ENCODE measurements at regions not wholly inside any gene's neighbourhood (a gene's known extent, or its start where the extent isn't known, plus 50 kb on each side); places are given as distances from the start of the nearest gene placed in this dataset.

DNA sequence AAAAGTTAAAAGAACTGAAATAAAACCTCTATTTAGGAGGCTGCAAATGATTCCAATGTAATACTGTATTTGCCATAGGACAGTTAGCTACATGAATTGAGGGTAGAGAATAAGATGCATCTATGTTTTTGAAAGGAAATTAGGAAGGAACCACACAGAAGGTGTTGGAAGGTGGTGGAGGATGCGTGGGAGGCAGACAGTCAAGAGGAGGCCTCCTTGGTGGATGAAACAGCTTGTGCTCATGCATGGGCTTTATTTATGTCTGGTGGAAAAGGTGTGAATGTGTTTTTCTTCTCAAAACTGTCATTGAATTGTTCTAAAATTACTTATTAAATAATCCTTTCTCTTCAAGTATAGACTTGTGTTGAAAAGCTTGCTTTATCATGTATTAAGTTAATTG is 314.4 kb upstream of the NPSR1 start:
- no peak overlapping the region for H4K8ac ChIP-seq (ENCODE audit: extremely low read depth, insufficient read depth, low read length)
- no peaks in the 10 kb centered on the region for H3K79me2 ChIP-seq (ENCODE audit: control insufficient read depth in 1 of 2, insufficient read depth in 2 of 2, low read length in 2 of 2)
- TF ChIP-seq, protein P1, sequence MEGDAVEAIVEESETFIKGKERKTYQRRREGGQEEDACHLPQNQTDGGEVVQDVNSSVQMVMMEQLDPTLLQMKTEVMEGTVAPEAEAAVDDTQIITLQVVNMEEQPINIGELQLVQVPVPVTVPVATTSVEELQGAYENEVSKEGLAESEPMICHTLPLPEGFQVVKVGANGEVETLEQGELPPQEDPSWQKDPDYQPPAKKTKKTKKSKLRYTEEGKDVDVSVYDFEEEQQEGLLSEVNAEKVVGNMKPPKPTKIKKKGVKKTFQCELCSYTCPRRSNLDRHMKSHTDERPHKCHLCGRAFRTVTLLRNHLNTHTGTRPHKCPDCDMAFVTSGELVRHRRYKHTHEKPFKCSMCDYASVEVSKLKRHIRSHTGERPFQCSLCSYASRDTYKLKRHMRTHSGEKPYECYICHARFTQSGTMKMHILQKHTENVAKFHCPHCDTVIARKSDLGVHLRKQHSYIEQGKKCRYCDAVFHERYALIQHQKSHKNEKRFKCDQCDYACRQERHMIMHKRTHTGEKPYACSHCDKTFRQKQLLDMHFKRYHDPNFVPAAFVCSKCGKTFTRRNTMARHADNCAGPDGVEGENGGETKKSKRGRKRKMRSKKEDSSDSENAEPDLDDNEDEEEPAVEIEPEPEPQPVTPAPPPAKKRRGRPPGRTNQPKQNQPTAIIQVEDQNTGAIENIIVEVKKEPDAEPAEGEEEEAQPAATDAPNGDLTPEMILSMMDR (IDR thresholded peaks at IDR 0.05; ENCODE audit: control extremely low read depth in 1 of 3, insufficient read depth in 1 of 3, low read depth in 1 of 3, low read length in 3 of 3), result no peak
- TF ChIP-seq ZNF274 (IDR thresholded peaks at IDR 0.05; ENCODE audit: borderline replicate concordance, extremely low read depth, low read length) (no peak), SIRT6 (IDR thresholded peaks at IDR 0.05; ENCODE audit: low read length) (no peak), YY1 (IDR thresholded peaks at IDR 0.05; ENCODE audit: low read depth, low read length) (no peak), CREB1 (IDR thresholded peaks at IDR 0.05) (no peak), POLR2A (IDR thresholded peaks at IDR 0.05; ENCODE audit: control extremely low read depth in 1 of 2, low read depth in 2 of 2, low read length in 2 of 2) (no peak), SP1 (IDR thresholded peaks at IDR 0.05; ENCODE audit: low read depth, low read length) (no peak), MAFK (IDR thresholded peaks at IDR 0.05; ENCODE audit: low read depth, low read length) (no peak), BACH1 (IDR thresholded peaks at IDR 0.05; ENCODE audit: low read length) (no peak), JUND (IDR thresholded peaks at IDR 0.05; ENCODE audit: low read length) (no peak)
- H2BK20ac ChIP-seq (ENCODE audit: low read length), result no peak overlapping the region
- H4K5ac ChIP-seq (ENCODE audit: insufficient read length, low read depth, low read length), result no peak overlapping the region
- H3K4me3 ChIP-seq (ENCODE audit: extremely low read depth in 1 of 4, insufficient read depth in 2 of 4, low read depth in 3 of 4, low read length in 4 of 4), result no peak overlapping the region
- H2AFZ ChIP-seq (ENCODE audit: low read length), result no peak overlapping the region
- no peak overlapping the region for H3K18ac ChIP-seq (ENCODE audit: extremely low read depth, low read length)
- H3K27me3 ChIP-seq (replicated peaks in 1 of 4; ENCODE audit: control insufficient read depth in 3 of 4, extremely low read depth in 1 of 4, insufficient read depth in 3 of 4, low read length in 3 of 4), result no peaks in the 10 kb centered on the region
- H3K79me1 ChIP-seq (ENCODE audit: low read depth, low read length), result no peaks in the 10 kb centered on the region
- FAIRE-seq (no peak), DNase-seq (ENCODE audit: low read depth in 1 of 2, low spot score in 2 of 2) (no peak)
- H3K4ac ChIP-seq (replicated peaks; ENCODE audit: insufficient read length, low read depth, low read length), result no peak overlapping the region
- H3K23me2 ChIP-seq (ENCODE audit: low read depth, low read length), result no peaks in the 10 kb centered on the region
- POLR2A ChIA-PET (ENCODE audit: partially characterized antibody), result no interaction called here
- no peak overlapping the region for H3K14ac ChIP-seq (ENCODE audit: insufficient read length)
- no peak overlapping the region for H3K9ac ChIP-seq (replicated peaks in 1 of 4; ENCODE audit: extremely low read depth in 1 of 4, low read depth in 3 of 4, low read length in 3 of 4)
- no peaks in the 10 kb centered on the region for H3K9me3 ChIP-seq (ENCODE audit: insufficient read depth in 2 of 2, low read depth in 1 of 2, low read length in 1 of 2)
- no peak overlapping the region for H3K23ac ChIP-seq (ENCODE audit: insufficient read length)
- no peak overlapping the region for H4K91ac ChIP-seq (replicated peaks; ENCODE audit: insufficient read length, low read length)
- H3K56ac ChIP-seq (replicated peaks; ENCODE audit: insufficient read length, low read depth, low read length), result no peak overlapping the region
- H2AK5ac ChIP-seq (ENCODE audit: low read depth, low read length), result no peak overlapping the region
- CTCF ChIA-PET (ENCODE audit: partially characterized antibody), result no interaction called here
- no peaks in the 10 kb centered on the region for H3K36me3 ChIP-seq (ENCODE audit: control insufficient read depth in 2 of 4, insufficient read depth in 4 of 4, low read length in 3 of 4)
- no peak overlapping the region for H2BK5ac ChIP-seq (ENCODE audit: low read depth, low read length)
- no peaks in the 10 kb centered on the region for H4K20me1 ChIP-seq (replicated peaks in 1 of 2; ENCODE audit: control insufficient read depth in 1 of 2, insufficient read depth in 2 of 2, low read length in 2 of 2)
- no peak overlapping the region for H3K4me2 ChIP-seq (ENCODE audit: insufficient read depth in 1 of 2, low read depth in 2 of 2, low read length in 2 of 2)
- no peak overlapping the region for H3K27ac ChIP-seq (ENCODE audit: low read depth, low read length)
- H3K4me1 ChIP-seq (replicated peaks in 1 of 4; ENCODE audit: control insufficient read depth in 3 of 4, insufficient read depth in 4 of 4, low read length in 3 of 4), result no peaks in the 10 kb centered on the region
- H2BK12ac ChIP-seq (ENCODE audit: low read depth, low read length), result no peak overlapping the region
- 100% methylated on average over 1 of the region's 1 CpG; no CpG with 5 or more reads in 1 of the 2 experiments for WGBS, 2 experiments (ENCODE audit: extremely low coverage in 1 of 2, insufficient coverage in 1 of 2, insufficient read length in 1 of 2, insufficient replicate concordance in 2 of 2, low coverage in 1 of 2, low lambda C conversion rate in 2 of 2, missing lambda C conversion rate in 1 of 2)
- no peak overlapping the region for H2BK120ac ChIP-seq (replicated peaks; ENCODE audit: low read depth, low read length)
- no peak overlapping the region for H2BK15ac ChIP-seq (ENCODE audit: low read length)

Data from H1 (cell line).